ENCODE measurements at regions not wholly inside any gene's neighbourhood (a gene's known extent, or its start where the extent isn't known, plus 50 kb on each side); places are given as distances from the start of the nearest gene placed in this dataset.

DNA sequence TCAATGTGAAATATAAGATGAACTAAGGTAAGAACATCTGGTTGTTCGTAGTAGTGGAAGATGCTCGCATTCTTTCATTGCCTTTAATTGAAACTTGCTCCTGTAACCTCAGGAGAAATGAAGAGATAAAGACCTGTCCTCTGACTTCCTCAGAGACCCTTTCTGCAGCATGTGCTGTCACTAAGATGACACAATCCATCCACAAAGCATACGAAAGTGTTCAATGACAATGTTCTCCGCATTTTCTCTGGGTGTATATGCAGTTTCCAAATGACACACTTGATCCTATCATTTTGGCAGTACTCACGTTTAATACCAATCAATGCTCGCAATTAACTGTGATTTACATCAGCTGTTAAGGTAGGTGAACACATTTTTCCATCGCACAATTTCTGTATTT is 65.8 kb downstream of the PRL start:
- Mint-ChIP-seq H3K27me3 (no peaks in the 10 kb centered on the region), H3K4me1 (no peaks in the 10 kb centered on the region), H3K4me3 (no peak overlapping the region), H3K9me3 (peaks cover 4% of the 10 kb centered on the region), H3K27ac (no peak overlapping the region), H3K36me3 (ENCODE audit: low read depth) (no peaks in the 10 kb centered on the region)
- ATAC-seq (ENCODE audit: low read depth) (no peak), DNase-seq (no peak)
- ChIA-PET CTCF (no interaction called here), POLR2A (no interaction called here)
- TF ChIP-seq, protein P1, sequence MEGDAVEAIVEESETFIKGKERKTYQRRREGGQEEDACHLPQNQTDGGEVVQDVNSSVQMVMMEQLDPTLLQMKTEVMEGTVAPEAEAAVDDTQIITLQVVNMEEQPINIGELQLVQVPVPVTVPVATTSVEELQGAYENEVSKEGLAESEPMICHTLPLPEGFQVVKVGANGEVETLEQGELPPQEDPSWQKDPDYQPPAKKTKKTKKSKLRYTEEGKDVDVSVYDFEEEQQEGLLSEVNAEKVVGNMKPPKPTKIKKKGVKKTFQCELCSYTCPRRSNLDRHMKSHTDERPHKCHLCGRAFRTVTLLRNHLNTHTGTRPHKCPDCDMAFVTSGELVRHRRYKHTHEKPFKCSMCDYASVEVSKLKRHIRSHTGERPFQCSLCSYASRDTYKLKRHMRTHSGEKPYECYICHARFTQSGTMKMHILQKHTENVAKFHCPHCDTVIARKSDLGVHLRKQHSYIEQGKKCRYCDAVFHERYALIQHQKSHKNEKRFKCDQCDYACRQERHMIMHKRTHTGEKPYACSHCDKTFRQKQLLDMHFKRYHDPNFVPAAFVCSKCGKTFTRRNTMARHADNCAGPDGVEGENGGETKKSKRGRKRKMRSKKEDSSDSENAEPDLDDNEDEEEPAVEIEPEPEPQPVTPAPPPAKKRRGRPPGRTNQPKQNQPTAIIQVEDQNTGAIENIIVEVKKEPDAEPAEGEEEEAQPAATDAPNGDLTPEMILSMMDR (IDR thresholded peaks at IDR 0.05), result no peak
- intact Hi-C loops (cut with micrococcal nuclease), result no loop called here

- Mint-ChIP-seq H3K27me3 (no peaks in the 10 kb centered on the region), H3K36me3 (ENCODE audit: low read depth) (no peaks in the 10 kb centered on the region), H3K27ac (no peak overlapping the region), H3K4me1 (no peaks in the 10 kb centered on the region), H3K4me3 (no peak overlapping the region), H3K9me3 (peaks cover 4% of the 10 kb centered on the region)
- ChIA-PET CTCF (no interaction called here), POLR2A (no interaction called here)
- TF ChIP-seq, protein P1 (IDR thresholded peaks at IDR 0.05), result no peak
- ATAC-seq (ENCODE audit: low read depth), result no peak
- intact Hi-C loops (cut with micrococcal nuclease), result no loop called here
- no peak for DNase-seq
These were observed 65.2 kb downstream of the PRL start for GRCh38 chr6:22231616-22232015.

DNA sequence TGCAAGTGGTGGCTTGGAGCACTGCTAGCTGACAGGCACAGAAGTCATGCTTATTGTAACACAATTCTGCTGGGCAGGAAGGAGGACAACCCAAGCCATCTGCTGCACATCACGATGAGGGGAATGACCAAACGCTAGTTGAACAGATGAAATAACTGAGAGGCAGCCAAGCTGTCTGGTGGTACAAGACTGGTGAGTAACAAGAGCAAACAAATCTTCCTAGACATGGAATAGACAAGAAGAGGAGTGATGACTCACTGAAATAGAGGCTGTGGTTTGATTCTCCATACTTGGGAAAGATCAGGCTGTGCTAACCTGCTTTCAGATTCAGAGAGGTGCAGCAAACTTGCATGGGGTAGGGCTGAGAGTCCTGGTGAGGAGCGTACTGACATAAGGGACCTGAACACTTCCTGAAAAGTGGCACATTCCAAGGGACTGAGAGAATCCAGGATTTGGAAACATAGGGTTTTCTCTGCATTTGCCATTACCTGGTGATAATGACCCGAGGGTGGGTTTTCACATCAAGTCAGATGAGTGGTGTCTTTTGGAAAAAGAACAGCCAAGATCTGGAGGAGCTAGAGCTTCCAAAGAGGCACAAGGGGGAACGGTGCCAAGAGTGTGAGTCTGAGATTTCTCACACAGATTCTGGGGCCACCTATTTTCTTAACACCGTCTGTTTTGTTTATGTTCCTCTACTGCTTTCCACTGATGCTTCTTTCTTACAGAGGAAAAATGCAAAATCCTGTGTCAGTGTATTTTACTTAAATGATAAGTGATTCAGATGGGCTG is 60.0 kb downstream of the PRL start:
- no peak for ATAC-seq (ENCODE audit: low read depth)
- H3K27ac Mint-ChIP-seq, result no peak overlapping the region
- no peaks in the 10 kb centered on the region for H3K4me1 Mint-ChIP-seq
- H3K27me3 Mint-ChIP-seq, result no peaks in the 10 kb centered on the region
- ChIA-PET CTCF (interaction anchor here (0.5 kb wide), 1 partner anchor 42 kb away, joined by 5 read pairs; no protein-coding TSS in a partner anchor), POLR2A (no interaction called here)
- peaks cover 5% of the 10 kb centered on the region for H3K9me3 Mint-ChIP-seq
- DNase-seq, result no peak
- TF ChIP-seq, protein P1 (IDR thresholded peaks at IDR 0.05), result no peak
- intact Hi-C loops (cut with micrococcal nuclease), result no loop called here
- H3K36me3 Mint-ChIP-seq (ENCODE audit: low read depth), result no peaks in the 10 kb centered on the region
- H3K4me3 Mint-ChIP-seq, result no peak overlapping the region

Data from activated B cell treated with CpG ODN at 0.5 μM for 24 hours (primary cell).